Loucy (cell line): ENCODE measurements at regions not wholly inside any gene's neighbourhood (a gene's known extent, or its start where the extent isn't known, plus 50 kb on each side); places are given as distances from the start of the nearest gene placed in this dataset.

ENCODE experiments used
- H2AFZ ChIP-seq: fragments of 200-600 bp; sonication (generic); 2 replicates; pipeline ENCODE4 v1.6.0; 2016; ENCODE audit warnings: antibody characterized with exemption, mild to moderate bottlenecking, low read length, moderate library complexity
- H3F3A ChIP-seq: fragments of 200-600 bp; 2 replicates; pipeline ENCODE4 v1.6.0; 2016; ENCODE audit warnings: antibody characterized with exemption, low read depth, mild to moderate bottlenecking
- H3K27me3 ChIP-seq: fragments of 200-600 bp; sonication (generic); 2 replicates; pipeline ENCODE4 v1.6.1; 2014; ENCODE audit warnings: low read length, mild to moderate bottlenecking; ENCODE audit not compliant: insufficient read depth, poor library complexity, severe bottlenecking
- H3K36me3 ChIP-seq: fragments of 200-600 bp; sonication (generic); 2 replicates; pipeline ENCODE4 v1.6.1; 2016; ENCODE audit warnings: low read length; ENCODE audit not compliant: insufficient read depth
- H3K4me1 ChIP-seq: fragments of 200-600 bp; sonication (generic); 2 replicates; pipeline ENCODE4 v1.5.1; 2014; ENCODE audit warnings: low read length, mild to moderate bottlenecking; ENCODE audit not compliant: insufficient read depth, poor library complexity, severe bottlenecking
- H3K4me2 ChIP-seq: fragments of 200-600 bp; sonication (generic); 2 replicates; pipeline ENCODE4 v1.6.0; 2014; ENCODE audit warnings: antibody characterized with exemption, low read length, low read depth, mild to moderate bottlenecking; ENCODE audit not compliant: poor library complexity, severe bottlenecking
- H3K4me3 ChIP-seq: fragments of 200-600 bp; sonication (generic); 2 replicates; pipeline ENCODE4 v1.5.1; 2014; ENCODE audit warnings: low read length, mild to moderate bottlenecking, mixed read lengths; ENCODE audit not compliant: poor library complexity, severe bottlenecking
- H3K79me2 ChIP-seq: fragments of 200-600 bp; sonication (generic); 2 replicates; pipeline ENCODE4 v1.6.1; 2014; ENCODE audit warnings: low read length; ENCODE audit not compliant: insufficient read depth
- H3K9ac ChIP-seq: fragments of 200-600 bp; sonication (generic); 2 replicates; pipeline ENCODE4 v1.6.0; 2014; ENCODE audit warnings: mild to moderate bottlenecking, low read depth, low read length, moderate library complexity; ENCODE audit not compliant: poor library complexity, severe bottlenecking
- H3K9me2 ChIP-seq: fragments of 200-600 bp; sonication (generic); replicated peaks from 2 replicates; pipeline ENCODE4 v1.6.1; 2016; ENCODE audit warnings: low read depth, low read length, mixed read lengths
- H3K9me3 ChIP-seq: fragments of 200-600 bp; sonication (generic); 2 replicates; pipeline ENCODE4 v1.6.1; 2014; ENCODE audit warnings: mild to moderate bottlenecking, antibody characterized with exemption, low read length, low read depth; ENCODE audit not compliant: insufficient read depth
- H4K20me1 ChIP-seq: fragments of 200-600 bp; sonication (generic); 2 replicates; pipeline ENCODE4 v1.6.0; 2014; ENCODE audit warnings: antibody characterized with exemption, low read length, mild to moderate bottlenecking; ENCODE audit not compliant: insufficient read depth, poor library complexity, severe bottlenecking
- CTCF ChIP-seq: fragments of 200-600 bp; sonication (generic); conservative IDR thresholded peaks from 2 replicates; pipeline ENCODE4 v1.5.1; 2014; ENCODE audit warnings: mild to moderate bottlenecking, antibody characterized with exemption, low read length
- EZH2phosphoT487 ChIP-seq: fragments of 200-600 bp; IDR thresholded peaks from 2 replicates; pipeline ENCODE4 v1.6.1; 2018; ENCODE audit warnings: antibody characterized with exemption, mild to moderate bottlenecking, moderate library complexity, borderline replicate concordance

- TF ChIP-seq EZH2phosphoT487 (no peak), CTCF (no peak)
- Histone ChIP-seq H3F3A (no peaks in the 10 kb centered on the region), H3K9ac (no peak overlapping the region), H4K20me1 (no peaks in the 10 kb centered on the region), H3K36me3 (no peaks in the 10 kb centered on the region), H3K9me2 (no peaks in the 10 kb centered on the region), H3K27me3 (no peaks in the 10 kb centered on the region), H3K79me2 (no peaks in the 10 kb centered on the region), H3K4me1 (no peaks in the 10 kb centered on the region), H3K4me3 (no peak overlapping the region), H2AFZ (no peak overlapping the region), H3K9me3 (no peaks in the 10 kb centered on the region), H3K4me2 (no peak overlapping the region)
Measured at GRCh38 chr6:74834967-74835366, 370.9 kb downstream of the COL12A1 start.

GRCh38 chr6:74826263-74826662, 379.6 kb downstream of the COL12A1 start:
- H3F3A ChIP-seq, result no peaks in the 10 kb centered on the region
- H3K9me3 ChIP-seq, result no peaks in the 10 kb centered on the region
- H3K9ac ChIP-seq, result no peak overlapping the region
- H4K20me1 ChIP-seq, result no peaks in the 10 kb centered on the region
- H3K79me2 ChIP-seq, result no peaks in the 10 kb centered on the region
- no peak overlapping the region for H3K4me2 ChIP-seq
- no peaks in the 10 kb centered on the region for H3K4me1 ChIP-seq
- no peaks in the 10 kb centered on the region for H3K27me3 ChIP-seq
- TF ChIP-seq EZH2phosphoT487, result no peak
- no peak for TF ChIP-seq CTCF
- H2AFZ ChIP-seq, result no peak overlapping the region
- H3K4me3 ChIP-seq, result no peak overlapping the region
- H3K9me2 ChIP-seq, result no peaks in the 10 kb centered on the region
- no peaks in the 10 kb centered on the region for H3K36me3 ChIP-seq

GRCh38 chr6:74814440-74814839, 391.4 kb downstream of the COL12A1 start:
- Histone ChIP-seq H3F3A (no peaks in the 10 kb centered on the region), H2AFZ (no peak overlapping the region), H3K4me2 (no peak overlapping the region), H3K4me3 (no peak overlapping the region), H3K9ac (no peak overlapping the region), H3K4me1 (no peaks in the 10 kb centered on the region), H3K9me2 (no peaks in the 10 kb centered on the region), H3K36me3 (no peaks in the 10 kb centered on the region), H4K20me1 (no peaks in the 10 kb centered on the region), H3K79me2 (no peaks in the 10 kb centered on the region), H3K9me3 (no peaks in the 10 kb centered on the region; the same call in 1 of the 2 replicates), H3K27me3 (no peaks in the 10 kb centered on the region)
- TF ChIP-seq CTCF (no peak), EZH2phosphoT487 (no peak)
